Astrocyte of the cerebellum (primary cell): ENCODE measurements at regions not wholly inside any gene's neighbourhood (a gene's known extent, or its start where the extent isn't known, plus 50 kb on each side); places are given as distances from the start of the nearest gene placed in this dataset.

Experiments
- DNase-seq: peaks from one replicate; pipeline ENCODE4 v3.0.0-alpha.2; 2011; ENCODE audit warnings: low read depth
- H3K4me3 ChIP-seq: 2 replicates; pipeline ENCODE4 v1.5.1; 2011; ENCODE audit warnings: mild to moderate bottlenecking, low read depth, low read length, moderate library complexity
- in situ Hi-C: cut with HindIII; loops from 2 replicates; pipeline ENCODE4 v1.10.0; 2017; ENCODE audit warnings: low sequenced_read_pairs
- TF ChIP-seq, protein P1 (sequence below): IDR thresholded peaks from 2 replicates; pipeline ENCODE4 v1.5.1; 2012; ENCODE audit warnings: low read length, low read depth, moderate library complexity, mild to moderate bottlenecking; ENCODE audit errors: missing control alignments

GRCh38 chr11:82556210-82556609 is 177.5 kb downstream of the FAM181B start:
- TF ChIP-seq, protein P1, sequence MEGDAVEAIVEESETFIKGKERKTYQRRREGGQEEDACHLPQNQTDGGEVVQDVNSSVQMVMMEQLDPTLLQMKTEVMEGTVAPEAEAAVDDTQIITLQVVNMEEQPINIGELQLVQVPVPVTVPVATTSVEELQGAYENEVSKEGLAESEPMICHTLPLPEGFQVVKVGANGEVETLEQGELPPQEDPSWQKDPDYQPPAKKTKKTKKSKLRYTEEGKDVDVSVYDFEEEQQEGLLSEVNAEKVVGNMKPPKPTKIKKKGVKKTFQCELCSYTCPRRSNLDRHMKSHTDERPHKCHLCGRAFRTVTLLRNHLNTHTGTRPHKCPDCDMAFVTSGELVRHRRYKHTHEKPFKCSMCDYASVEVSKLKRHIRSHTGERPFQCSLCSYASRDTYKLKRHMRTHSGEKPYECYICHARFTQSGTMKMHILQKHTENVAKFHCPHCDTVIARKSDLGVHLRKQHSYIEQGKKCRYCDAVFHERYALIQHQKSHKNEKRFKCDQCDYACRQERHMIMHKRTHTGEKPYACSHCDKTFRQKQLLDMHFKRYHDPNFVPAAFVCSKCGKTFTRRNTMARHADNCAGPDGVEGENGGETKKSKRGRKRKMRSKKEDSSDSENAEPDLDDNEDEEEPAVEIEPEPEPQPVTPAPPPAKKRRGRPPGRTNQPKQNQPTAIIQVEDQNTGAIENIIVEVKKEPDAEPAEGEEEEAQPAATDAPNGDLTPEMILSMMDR, result no peak
- no peak overlapping the region for H3K4me3 ChIP-seq
- in situ Hi-C loops, result no loop called here
- no peak for DNase-seq

GRCh38 chr11:82546661-82547557 is 186.8 kb downstream of the FAM181B start:
- H3K4me3 ChIP-seq, result no peak overlapping the region
- TF ChIP-seq, protein P1, result no peak
- DNase-seq, result no peak
- in situ Hi-C loops, result no loop called here

DNA sequence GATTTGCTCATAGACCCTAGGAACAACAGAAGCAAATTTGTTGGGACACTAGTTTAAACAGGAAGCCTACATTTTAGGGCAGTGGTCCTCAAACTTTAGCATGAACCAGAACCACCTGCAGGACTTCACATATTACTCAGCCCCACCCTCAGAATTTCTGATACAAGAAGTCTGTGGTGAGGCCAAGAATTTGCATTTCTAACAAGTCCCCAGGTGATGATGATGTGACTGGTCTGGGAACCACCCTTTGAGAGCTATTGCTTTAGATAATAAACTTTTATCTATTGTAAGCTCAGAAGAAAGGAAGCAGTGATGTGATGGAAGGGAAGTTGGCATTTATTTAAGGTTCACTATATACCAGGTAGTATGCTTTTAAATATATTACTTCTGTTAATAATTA is 194.0 kb downstream of the FAM181B start:
- H3K4me3 ChIP-seq, result no peak overlapping the region
- in situ Hi-C loops, result no loop called here
- TF ChIP-seq, protein P1, result no peak
- no peak for DNase-seq

DNA sequence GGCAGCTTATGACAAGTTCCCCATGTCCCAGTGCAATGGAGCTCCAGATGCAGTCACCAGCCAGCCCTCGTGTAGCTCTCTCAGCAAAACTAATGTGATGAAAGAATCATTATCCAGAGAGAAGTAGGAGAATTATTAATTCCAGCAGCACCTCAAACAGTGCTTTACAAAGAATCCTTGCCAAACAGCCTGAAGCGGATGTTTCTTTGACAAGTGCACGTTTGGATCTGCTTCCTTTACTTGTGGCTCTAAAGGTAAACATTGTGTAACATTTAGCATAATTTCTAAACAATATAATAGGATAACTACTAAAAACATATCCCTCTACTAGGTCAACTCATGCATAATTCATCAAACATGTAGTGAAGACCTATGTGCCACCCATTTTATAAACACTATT is 197.0 kb downstream of the FAM181B start:
- in situ Hi-C loops, result no loop called here

GRCh38 chr11:82533628-82534327 is 199.9 kb downstream of the FAM181B start:
- no peak for DNase-seq
- H3K4me3 ChIP-seq, result no peak overlapping the region
- TF ChIP-seq, protein P1, result no peak
- in situ Hi-C loops, result no loop called here

More for the DNA sequence above, 197.0 kb downstream of the FAM181B start:
- H3K4me3 ChIP-seq, result no peak overlapping the region
- DNase-seq, result no peak
- TF ChIP-seq, protein P1, result no peak

DNA sequence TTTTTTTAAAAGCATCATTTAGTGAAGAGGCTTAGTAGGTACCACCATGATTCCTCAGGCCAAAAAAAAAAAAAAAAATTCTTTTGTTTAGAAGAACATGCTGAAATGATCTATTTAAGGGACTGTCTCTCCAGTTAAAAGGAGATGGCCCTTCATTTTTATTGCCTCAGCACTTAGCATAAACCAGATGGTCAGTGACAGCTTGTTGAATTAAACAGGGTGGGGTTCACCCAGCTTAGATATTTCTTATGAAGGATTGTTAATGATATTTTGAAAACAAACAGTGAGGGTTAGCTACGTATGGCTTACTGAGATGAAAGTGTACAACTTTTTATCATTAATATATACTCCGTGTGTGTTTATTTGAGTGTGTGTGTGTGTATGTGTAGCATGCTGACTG is 203.7 kb downstream of the FAM181B start:
- DNase-seq, result no peak
- in situ Hi-C loops, result no loop called here
- H3K4me3 ChIP-seq, result no peak overlapping the region
- TF ChIP-seq, protein P1, result no peak
